HEK293 (cell line): ENCODE measurements at regions not wholly inside any gene's neighbourhood (a gene's known extent, or its start where the extent isn't known, plus 50 kb on each side); places are given as distances from the start of the nearest gene placed in this dataset.

Experiments used
- CTCF ChIA-PET: fragments of 350-600 bp; formaldehyde crosslinking; extraction: SDS; loops from one replicate; lab custom pipeline; 2021; ENCODE audit warnings: antibody characterized with exemption; lab: Yijun Ruan, JAX
- POLR2A ChIA-PET: fragments of 300-600 bp; formaldehyde crosslinking; extraction: SDS; loops from one replicate; lab custom pipeline; 2020; ENCODE audit warnings: antibody characterized with exemption, inconsistent platforms; lab: Yijun Ruan, JAX
- H3K27ac ChIP-seq: fragments of 200-500 bp; sonication (Bioruptor generic); 2 replicates; pipeline ENCODE4 v1.5.1; 2014; ENCODE audit warnings: low read depth, low read length, control low read depth, inconsistent platforms; ENCODE audit errors: extremely low read depth
- H3K36me3 ChIP-seq, 2 experiments: fragments of 200-500 bp in 1 of 2; sonication (Bioruptor generic) in 1 of 2; 1 replicate in 1 of 2; 2 replicates in 1 of 2; pipeline ENCODE4 v1.5.1; 2014 to 2017; ENCODE audit warnings: inconsistent platforms in 2 of 2, low read length in 2 of 2; ENCODE audit not compliant: control insufficient read depth in 2 of 2, insufficient read depth in 1 of 2
- H3K4me1 ChIP-seq: fragments of 200-500 bp; sonication (Bioruptor generic); 2 replicates; pipeline ENCODE4 v1.5.1; 2014; ENCODE audit warnings: mild to moderate bottlenecking, low read length, inconsistent platforms; ENCODE audit not compliant: control insufficient read depth, insufficient read depth
- H3K4me3 ChIP-seq: 2 replicates; pipeline ENCODE4 v1.5.1; 2011; ENCODE audit warnings: low read depth, mild to moderate bottlenecking, control low read depth, low read length, moderate library complexity
- H3K9me3 ChIP-seq: fragments of 200-500 bp; sonication (Bioruptor generic); 2 replicates; pipeline ENCODE4 v1.5.1; 2014; ENCODE audit warnings: low read depth, low read length, inconsistent platforms; ENCODE audit not compliant: control insufficient read depth, insufficient read depth
- MZF1 ChIP-seq: fragments of 450-650 bp; formaldehyde crosslinking; IDR thresholded peaks from 2 replicates; pipeline ENCODE4 v1.5.1; 2017; ENCODE audit warnings: missing biosample characterization, missing genetic modification characterization, borderline replicate concordance
- ZFP41 ChIP-seq: fragments of 450-650 bp; formaldehyde crosslinking; IDR thresholded peaks from 2 replicates; pipeline ENCODE4 v1.5.1; 2016; ENCODE audit warnings: missing biosample characterization, missing genetic modification characterization, borderline replicate concordance
- ZNF112 ChIP-seq: fragments of 450-650 bp; formaldehyde crosslinking; IDR thresholded peaks from 2 replicates; pipeline ENCODE4 v1.5.0; 2017; ENCODE audit warnings: missing biosample characterization, missing genetic modification characterization
- ZNF146 ChIP-seq: fragments of 450-650 bp; formaldehyde crosslinking; IDR thresholded peaks from 2 replicates; pipeline ENCODE4 v1.5.1; 2016; ENCODE audit warnings: missing biosample characterization, missing genetic modification characterization
- ZNF211 ChIP-seq: fragments of 450-650 bp; formaldehyde crosslinking; IDR thresholded peaks from 2 replicates; pipeline ENCODE4 v1.5.1; 2016; ENCODE audit warnings: low read depth, missing biosample characterization, missing genetic modification characterization
- ZNF239 ChIP-seq: fragments of 450-650 bp; formaldehyde crosslinking; IDR thresholded peaks from 2 replicates; pipeline ENCODE4 v1.5.1; 2016; ENCODE audit warnings: missing biosample characterization, missing genetic modification characterization
- ZNF366 ChIP-seq: fragments of 450-650 bp; formaldehyde crosslinking; conservative IDR thresholded peaks from 2 replicates; pipeline ENCODE4 v1.5.1; 2016; ENCODE audit warnings: missing biosample characterization, missing genetic modification characterization
- ZNF394 ChIP-seq: fragments of 450-650 bp; formaldehyde crosslinking; IDR thresholded peaks from 2 replicates; pipeline ENCODE4 v1.5.1; 2016; ENCODE audit warnings: missing biosample characterization, missing genetic modification characterization, mild to moderate bottlenecking, moderate library complexity, borderline replicate concordance
- ZNF510 ChIP-seq: fragments of 450-650 bp; formaldehyde crosslinking; IDR thresholded peaks from 2 replicates; pipeline ENCODE4 v1.5.1; 2018; ENCODE audit warnings: mild to moderate bottlenecking, missing genetic modification characterization, missing biosample characterization; ENCODE audit not compliant: insufficient replicate concordance
- ZNF521 ChIP-seq: fragments of 450-650 bp; formaldehyde crosslinking; IDR thresholded peaks from 2 replicates; pipeline ENCODE4 v1.5.1; 2017; ENCODE audit warnings: missing biosample characterization, mild to moderate bottlenecking, missing genetic modification characterization
- ZNF626 ChIP-seq: fragments of 450-650 bp; sonication (Bioruptor Pico); formaldehyde crosslinking; IDR thresholded peaks from 2 replicates; pipeline ENCODE4 v1.5.1; 2018; ENCODE audit warnings: missing biosample characterization, missing genetic modification characterization, inconsistent platforms
- ZNF830 ChIP-seq: fragments of 450-650 bp; IDR thresholded peaks from 2 replicates; pipeline ENCODE4 v1.5.0; 2018; ENCODE audit warnings: missing biosample characterization, missing genetic modification characterization, low read depth, mild to moderate bottlenecking, moderate library complexity
- TF ChIP-seq, protein P1 (sequence below): fragments of 450-650 bp; formaldehyde crosslinking; IDR thresholded peaks from 2 replicates; pipeline ENCODE4 v1.5.0; 2017; ENCODE audit warnings: missing biosample characterization, missing genetic modification characterization, borderline replicate concordance
- TF ChIP-seq, protein P2 (sequence below): fragments of 450-650 bp; formaldehyde crosslinking; IDR thresholded peaks from 2 replicates; pipeline ENCODE4 v1.5.1; 2016; ENCODE audit warnings: missing biosample characterization, missing genetic modification characterization

DNA sequence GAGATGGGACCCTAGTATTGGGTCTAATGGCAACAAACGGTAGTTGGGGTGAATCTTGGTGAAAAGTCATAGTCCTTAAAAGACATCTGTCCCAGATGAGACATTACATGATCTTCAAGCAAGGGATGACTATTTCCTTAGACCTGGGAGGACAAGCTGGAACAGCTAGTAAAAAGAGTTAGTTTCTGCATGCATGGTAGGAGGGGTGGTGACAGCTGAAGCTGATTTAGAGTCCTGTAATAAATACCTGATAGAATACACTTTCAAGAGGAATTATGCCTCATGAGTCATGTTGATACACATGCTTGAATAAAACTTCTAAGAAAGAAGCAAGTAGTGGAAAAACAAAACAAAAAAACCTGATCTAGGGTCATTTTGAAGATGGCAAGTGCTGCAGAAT, 247.4 kb downstream of the CD109 start:
- POLR2A ChIA-PET, result no interaction called here
- no peaks in the 10 kb centered on the region for H3K4me1 ChIP-seq
- TF ChIP-seq, protein P1, sequence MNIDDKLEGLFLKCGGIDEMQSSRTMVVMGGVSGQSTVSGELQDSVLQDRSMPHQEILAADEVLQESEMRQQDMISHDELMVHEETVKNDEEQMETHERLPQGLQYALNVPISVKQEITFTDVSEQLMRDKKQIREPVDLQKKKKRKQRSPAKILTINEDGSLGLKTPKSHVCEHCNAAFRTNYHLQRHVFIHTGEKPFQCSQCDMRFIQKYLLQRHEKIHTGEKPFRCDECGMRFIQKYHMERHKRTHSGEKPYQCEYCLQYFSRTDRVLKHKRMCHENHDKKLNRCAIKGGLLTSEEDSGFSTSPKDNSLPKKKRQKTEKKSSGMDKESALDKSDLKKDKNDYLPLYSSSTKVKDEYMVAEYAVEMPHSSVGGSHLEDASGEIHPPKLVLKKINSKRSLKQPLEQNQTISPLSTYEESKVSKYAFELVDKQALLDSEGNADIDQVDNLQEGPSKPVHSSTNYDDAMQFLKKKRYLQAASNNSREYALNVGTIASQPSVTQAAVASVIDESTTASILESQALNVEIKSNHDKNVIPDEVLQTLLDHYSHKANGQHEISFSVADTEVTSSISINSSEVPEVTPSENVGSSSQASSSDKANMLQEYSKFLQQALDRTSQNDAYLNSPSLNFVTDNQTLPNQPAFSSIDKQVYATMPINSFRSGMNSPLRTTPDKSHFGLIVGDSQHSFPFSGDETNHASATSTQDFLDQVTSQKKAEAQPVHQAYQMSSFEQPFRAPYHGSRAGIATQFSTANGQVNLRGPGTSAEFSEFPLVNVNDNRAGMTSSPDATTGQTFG (tag by site-specific recombination), result no peak
- TF ChIP-seq ZNF510 (tag by site-specific recombination), result no peak
- no peak for TF ChIP-seq ZFP41
- no peak for TF ChIP-seq ZNF626 (tag by site-specific recombination)
- TF ChIP-seq, protein P2, sequence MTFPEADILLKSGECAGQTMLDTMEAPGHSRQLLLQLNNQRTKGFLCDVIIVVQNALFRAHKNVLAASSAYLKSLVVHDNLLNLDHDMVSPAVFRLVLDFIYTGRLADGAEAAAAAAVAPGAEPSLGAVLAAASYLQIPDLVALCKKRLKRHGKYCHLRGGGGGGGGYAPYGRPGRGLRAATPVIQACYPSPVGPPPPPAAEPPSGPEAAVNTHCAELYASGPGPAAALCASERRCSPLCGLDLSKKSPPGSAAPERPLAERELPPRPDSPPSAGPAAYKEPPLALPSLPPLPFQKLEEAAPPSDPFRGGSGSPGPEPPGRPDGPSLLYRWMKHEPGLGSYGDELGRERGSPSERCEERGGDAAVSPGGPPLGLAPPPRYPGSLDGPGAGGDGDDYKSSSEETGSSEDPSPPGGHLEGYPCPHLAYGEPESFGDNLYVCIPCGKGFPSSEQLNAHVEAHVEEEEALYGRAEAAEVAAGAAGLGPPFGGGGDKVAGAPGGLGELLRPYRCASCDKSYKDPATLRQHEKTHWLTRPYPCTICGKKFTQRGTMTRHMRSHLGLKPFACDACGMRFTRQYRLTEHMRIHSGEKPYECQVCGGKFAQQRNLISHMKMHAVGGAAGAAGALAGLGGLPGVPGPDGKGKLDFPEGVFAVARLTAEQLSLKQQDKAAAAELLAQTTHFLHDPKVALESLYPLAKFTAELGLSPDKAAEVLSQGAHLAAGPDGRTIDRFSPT (tag by site-specific recombination), result no peak
- no peak overlapping the region for H3K4me3 ChIP-seq
- no peaks in the 10 kb centered on the region for H3K36me3 ChIP-seq
- CTCF ChIA-PET, result interaction anchor here (0.7 to 1.2 kb wide), 2 partner anchors 19 to 26 kb away, joined by 3 to 5 read pairs; no protein-coding TSS in a partner anchor
- no peak overlapping the region for H3K27ac ChIP-seq
- no peaks in the 10 kb centered on the region for H3K9me3 ChIP-seq

DNA sequence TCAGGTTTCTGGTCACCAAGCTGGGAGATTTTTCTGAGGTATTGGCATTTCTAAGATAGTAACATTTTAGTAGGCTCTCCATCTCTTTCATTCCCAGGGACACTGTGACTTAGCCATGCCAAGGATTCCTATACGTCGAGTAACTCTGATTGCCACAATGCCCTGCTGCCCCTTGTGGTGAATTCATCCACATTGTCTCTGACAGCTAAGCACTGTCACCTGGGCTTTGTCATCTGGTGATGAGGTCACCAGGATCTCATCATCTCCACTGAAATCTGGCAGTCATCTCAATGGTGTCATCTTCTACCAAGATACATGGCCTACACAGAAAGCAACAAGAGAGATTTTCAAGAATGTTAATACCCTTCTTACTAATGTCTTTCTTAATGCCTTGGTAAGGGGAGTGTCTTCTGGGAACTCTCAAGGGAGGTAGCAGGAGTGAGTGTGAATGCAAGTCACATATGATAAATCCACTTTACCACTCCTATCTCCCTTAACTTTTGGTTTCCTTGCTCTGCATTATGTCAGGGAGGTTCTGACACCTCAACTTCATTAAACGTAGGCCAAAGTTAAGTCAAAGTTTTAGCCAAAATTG, 246.7 kb downstream of the CD109 start:
- ChIA-PET CTCF (interaction anchor here (0.6 kb wide), 2 partner anchors 14 to 449 kb away, joined by 3 to 6 read pairs; no protein-coding TSS in a partner anchor), POLR2A (no interaction called here)
- Histone ChIP-seq H3K4me3 (no peak overlapping the region), H3K36me3 (no peaks in the 10 kb centered on the region), H3K27ac (no peak overlapping the region), H3K4me1 (no peaks in the 10 kb centered on the region), H3K9me3 (no peaks in the 10 kb centered on the region)
- no peak for TF ChIP-seq ZNF211 (tag by site-specific recombination)
- no peak for TF ChIP-seq ZNF521
- TF ChIP-seq ZNF112 (tag by site-specific recombination), result no peak
- TF ChIP-seq ZNF394 (tag by site-specific recombination), result no peak
- TF ChIP-seq MZF1, result no peak
- no peak for TF ChIP-seq ZNF239 (tag by site-specific recombination)
- TF ChIP-seq ZNF146, result no peak
- TF ChIP-seq ZNF830 (tag by site-specific recombination), result no peak

DNA sequence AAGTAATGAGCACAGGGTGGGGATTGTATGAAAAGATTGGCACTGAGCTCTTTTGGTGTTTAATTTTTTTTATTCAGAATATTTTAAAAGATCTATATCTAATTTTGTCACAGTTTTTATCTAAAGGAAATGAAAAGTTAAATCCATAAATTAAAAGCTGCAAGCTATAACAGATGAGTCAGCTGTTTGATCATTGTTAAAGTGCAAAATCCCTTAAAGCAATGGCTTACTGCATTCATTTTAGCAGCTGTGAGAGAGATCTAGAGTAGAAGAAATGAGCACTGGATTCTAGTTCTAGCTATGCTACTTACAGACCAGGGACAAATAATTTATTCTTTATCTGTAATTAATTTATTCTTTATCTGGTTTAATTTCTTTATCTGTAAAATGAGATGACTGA, 245.9 kb downstream of the CD109 start:
- no peak for TF ChIP-seq MZF1
- no peak for TF ChIP-seq ZNF366 (tag by site-specific recombination)

More for the DNA sequence above, 245.9 kb downstream of the CD109 start:
- Histone ChIP-seq H3K27ac (no peak overlapping the region), H3K36me3 (no peaks in the 10 kb centered on the region), H3K4me1 (no peaks in the 10 kb centered on the region), H3K9me3 (no peaks in the 10 kb centered on the region), H3K4me3 (no peak overlapping the region)
- POLR2A ChIA-PET, result no interaction called here
- CTCF ChIA-PET, result interaction anchor here (0.5 to 0.6 kb wide), 3 partner anchors 14 to 449 kb away, joined by 3 to 6 read pairs (median 3); no protein-coding TSS in a partner anchor
